SK-N-SH (cell line): ENCODE measurements at regions not wholly inside any gene's neighbourhood (a gene's known extent, or its start where the extent isn't known, plus 50 kb on each side); places are given as distances from the start of the nearest gene placed in this dataset.

Source experiments
- CTCF ChIA-PET: fragments of 300-600, 350-600 bp; formaldehyde crosslinking; extraction: SDS; loops from one replicate; lab custom pipeline; 2021; lab: Yijun Ruan, JAX
- POLR2A ChIA-PET: fragments of 350-600 bp; sonication (Branson Sonifier 250); formaldehyde crosslinking; extraction: SDS; loops from one replicate; lab custom pipeline; 2020; ENCODE audit warnings: antibody characterized with exemption, inconsistent platforms; lab: Yijun Ruan, JAX
- DNase-seq: peaks from one replicate; pipeline ENCODE4 v3.0.0; 2012
- H2AFZ ChIP-seq: fragments of 200-600 bp; sonication (generic); 2 replicates; pipeline ENCODE4 v1.8.1; 2016; ENCODE audit warnings: antibody characterized with exemption, mild to moderate bottlenecking, low read depth
- H3F3A ChIP-seq: fragments of 200-600 bp; sonication (generic); replicated peaks from 2 replicates; pipeline ENCODE3; 2016; ENCODE audit warnings: antibody characterized with exemption, mild to moderate bottlenecking; ENCODE audit not compliant: insufficient read depth
- H3K27ac ChIP-seq, 2 experiments: fragments of 200-500 bp in 1 of 2; fragments of 200-600 bp in 1 of 2; sonication (Bioruptor generic) in 1 of 2; sonication (generic), shearing (Covaris generic) in 1 of 2; 2 replicates each; pipeline versions ENCODE4 v1.5.1 to v1.6.1; 2014 to 2016; ENCODE audit warnings: low read depth in 2 of 2, inconsistent platforms in 1 of 2, low read length in 1 of 2, mild to moderate bottlenecking in 1 of 2, mixed read lengths in 1 of 2
- H3K27me3 ChIP-seq: fragments of 200-600 bp; sonication (generic), shearing (Covaris generic); 2 replicates; pipeline ENCODE4 v1.6.1; 2016; ENCODE audit warnings: mixed run types; ENCODE audit not compliant: insufficient read depth
- H3K36me3 ChIP-seq, 2 experiments: fragments of 200-500 bp in 1 of 2; fragments of 200-600 bp in 1 of 2; sonication (Bioruptor generic) in 1 of 2; sonication (generic) in 1 of 2; replicated peaks in 1 of 2; 2 replicates each; pipeline versions ENCODE3 to v1.5.1; 2014 to 2016; ENCODE audit warnings: low read length in 1 of 2, mild to moderate bottlenecking in 1 of 2; ENCODE audit not compliant: insufficient read depth in 2 of 2, control insufficient read depth in 1 of 2
- H3K4me1 ChIP-seq, 2 experiments: fragments of 200-500 bp in 1 of 2; fragments of 200-600 bp in 1 of 2; sonication (Bioruptor generic) in 1 of 2; sonication (generic), shearing (Covaris generic) in 1 of 2; 2 replicates each; pipeline versions ENCODE4 v1.5.1 to v1.6.1; 2014 to 2016; ENCODE audit warnings: low read depth in 1 of 2, low read length in 1 of 2, mixed run types in 1 of 2; ENCODE audit not compliant: insufficient read depth in 2 of 2, control insufficient read depth in 1 of 2
- H3K4me2 ChIP-seq: fragments of 200-600 bp; sonication (generic), shearing (Covaris generic); 2 replicates; pipeline ENCODE4 v1.6.1; 2017; ENCODE audit warnings: mixed run types
- H3K4me3 ChIP-seq, 2 experiments: fragments of 200-500 bp in 1 of 2; fragments of 200-600 bp in 1 of 2; sonication (Bioruptor generic) in 1 of 2; sonication (generic), shearing (Covaris generic) in 1 of 2; 2 replicates each; pipeline versions ENCODE4 v1.5.1 to v1.8.1; 2014 to 2016; ENCODE audit warnings: low read depth in 2 of 2, inconsistent platforms in 1 of 2, low read length in 1 of 2, mild to moderate bottlenecking in 1 of 2, mixed read lengths in 1 of 2, moderate library complexity in 1 of 2
- H3K79me2 ChIP-seq: fragments of 200-600 bp; sonication (generic); 2 replicates; pipeline ENCODE4 v1.8.1; 2017; ENCODE audit warnings: mild to moderate bottlenecking; ENCODE audit not compliant: insufficient read depth
- H3K9ac ChIP-seq: fragments of 200-600 bp; sonication (generic); 2 replicates; pipeline ENCODE4 v1.6.1; 2017; ENCODE audit warnings: mixed run types
- H3K9me2 ChIP-seq: fragments of 200-600 bp; sonication (generic); 2 replicates; pipeline ENCODE4 v1.6.1; 2017; ENCODE audit warnings: mixed run types
- H3K9me3 ChIP-seq: fragments of 200-600 bp; sonication (generic); 2 replicates; pipeline ENCODE4 v1.6.1; 2017; ENCODE audit warnings: mixed run types, mild to moderate bottlenecking, moderate library complexity
- H4K20me1 ChIP-seq: fragments of 200-600 bp; sonication (generic); 2 replicates; pipeline ENCODE4 v1.6.1; 2017; ENCODE audit warnings: mild to moderate bottlenecking, mixed run types; ENCODE audit not compliant: insufficient read depth
- CHD2 ChIP-seq: fragments of 150-350 bp; IDR thresholded peaks from 2 replicates; pipeline ENCODE4 v1.6.1; 2018; ENCODE audit warnings: low read length; ENCODE audit not compliant: partially characterized antibody
- ELF1 ChIP-seq: IDR thresholded peaks from 2 replicates; pipeline ENCODE4 v1.4.0; 2012
- EZH2phosphoT487 ChIP-seq: fragments of 200-600 bp; sonication (generic); IDR thresholded peaks from 2 replicates; pipeline ENCODE4 v1.6.1; 2017; ENCODE audit warnings: low read depth, mixed run types, mild to moderate bottlenecking, antibody characterized with exemption, moderate library complexity, borderline replicate concordance
- FOXJ3 ChIP-seq: sonication (generic); formaldehyde crosslinking; IDR thresholded peaks from 2 replicates; pipeline ENCODE4 v1.5.1; 2020; ENCODE audit warnings: mild to moderate bottlenecking, missing genetic modification reagents
- FOXM1 ChIP-seq: IDR thresholded peaks from 2 replicates; pipeline ENCODE4 v1.4.0; 2012; ENCODE audit warnings: low read depth, mild to moderate bottlenecking
- GATA2 ChIP-seq: sonication (generic); formaldehyde crosslinking; IDR thresholded peaks from 2 replicates; pipeline ENCODE4 v1.5.0; 2020; ENCODE audit warnings: mild to moderate bottlenecking, missing genetic modification reagents
- JUND ChIP-seq: IDR thresholded peaks from 2 replicates; pipeline ENCODE4 v1.4.0; 2012
- MEF2A ChIP-seq: IDR thresholded peaks from 2 replicates; pipeline ENCODE4 v1.4.0; 2012; ENCODE audit warnings: low read depth, borderline replicate concordance
- MXI1 ChIP-seq: IDR thresholded peaks from 2 replicates; pipeline ENCODE4 v1.6.1; 2012; ENCODE audit warnings: mild to moderate bottlenecking, low read depth, low read length, improper control_type of control experiment
- NFIC ChIP-seq: IDR thresholded peaks from 2 replicates; pipeline ENCODE4 v1.4.0; 2012; ENCODE audit warnings: borderline replicate concordance
- RAD21 ChIP-seq: IDR thresholded peaks from 2 replicates; pipeline ENCODE4 v1.6.1; 2012; ENCODE audit warnings: mild to moderate bottlenecking, low read length
- RCOR1 ChIP-seq: fragments of 150-350 bp; IDR thresholded peaks from 2 replicates; pipeline ENCODE4 v1.6.1; 2017; ENCODE audit warnings: antibody characterized with exemption, low read length
- RFX5 ChIP-seq: IDR thresholded peaks from 2 replicates; pipeline ENCODE4 v1.6.1; 2012; ENCODE audit warnings: mild to moderate bottlenecking, improper control_type of control experiment, low read length
- RXRA ChIP-seq: IDR thresholded peaks from 2 replicates; pipeline ENCODE4 v1.4.0; 2012; ENCODE audit warnings: low read depth, mild to moderate bottlenecking, borderline replicate concordance
- SMC3 ChIP-seq: IDR thresholded peaks from 2 replicates; pipeline ENCODE4 v1.6.1; 2012; ENCODE audit warnings: low read depth, low read length, improper control_type of control experiment
- TCF12 ChIP-seq: IDR thresholded peaks from 2 replicates; pipeline ENCODE4 v1.4.0; 2012
- whole genome bisulfite sequencing: methylation state at CpG from one replicate; pipeline ENCODE4 v1.1.6; 2017; ENCODE audit warnings: low lambda C conversion rate; 5-methylcytosine and 5-hydroxymethylcytosine counted together
- TF ChIP-seq, protein P1 (sequence below): fragments of 200-600 bp; sonication (generic); IDR thresholded peaks from 2 replicates; pipeline ENCODE4 v1.6.1; 2017; ENCODE audit warnings: antibody characterized with exemption, mild to moderate bottlenecking, moderate library complexity
- TF ChIP-seq, protein P2 (sequence below): IDR thresholded peaks from 2 replicates; pipeline ENCODE4; 2012
- TF ChIP-seq, protein P3 (sequence below): IDR thresholded peaks from 2 replicates; pipeline ENCODE4 v1.4.0; 2012; ENCODE audit warnings: low read depth, borderline replicate concordance
- TF ChIP-seq, protein P4 (sequence below): IDR thresholded peaks from 2 replicates; pipeline ENCODE4 v1.4.0; 2012; ENCODE audit warnings: low read depth, borderline replicate concordance

DNA sequence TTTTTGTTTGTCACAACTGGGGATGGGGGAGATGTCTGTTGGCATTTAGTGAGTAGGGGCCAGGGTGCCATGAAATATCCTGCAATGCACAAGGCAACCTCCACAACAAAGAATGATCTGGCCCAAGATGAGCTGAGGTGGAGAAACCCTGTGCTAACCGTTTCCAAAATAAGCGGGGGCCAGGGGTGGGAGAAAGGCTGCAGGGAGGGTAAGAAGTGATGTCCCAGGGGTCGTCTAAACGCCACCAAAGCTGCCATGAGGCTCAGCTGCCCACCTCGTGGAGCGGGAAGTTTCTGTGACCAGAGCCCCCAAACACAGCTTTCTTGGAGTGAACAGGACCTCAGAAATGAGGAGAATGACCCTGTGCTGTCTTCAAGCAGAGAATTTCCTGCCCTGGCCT lies 76.5 kb upstream of the CDH5 start:
- no peak for TF ChIP-seq RXRA
- no peaks in the 10 kb centered on the region for H3K79me2 ChIP-seq
- no peak overlapping the region for H2AFZ ChIP-seq
- H3K4me2 ChIP-seq = no peak overlapping the region
- peaks cover 6% of the 10 kb centered on the region; the same call in 1 of the 2 replicates for H3K27me3 ChIP-seq
- H3K36me3 ChIP-seq = no peaks in the 10 kb centered on the region
- H3K4me1 ChIP-seq = no peaks in the 10 kb centered on the region
- no peak overlapping the region for H3K9ac ChIP-seq
- DNase-seq = no peak
- no peaks in the 10 kb centered on the region for H3K9me3 ChIP-seq
- H3K27ac ChIP-seq = no peak overlapping the region
- 61% methylated on average over 5 of the region's 6 CpGs for WGBS
- H3K4me3 ChIP-seq = no peak overlapping the region
- CTCF ChIA-PET = interaction anchor here (0.8 kb wide), 2 partner anchors 15 to 53 kb away, joined by 3 read pairs; no protein-coding TSS in a partner anchor
- H3K9me2 ChIP-seq = no peaks in the 10 kb centered on the region
- H4K20me1 ChIP-seq = no peaks in the 10 kb centered on the region
- POLR2A ChIA-PET = no interaction called here
- no peaks in the 10 kb centered on the region for H3F3A ChIP-seq

DNA sequence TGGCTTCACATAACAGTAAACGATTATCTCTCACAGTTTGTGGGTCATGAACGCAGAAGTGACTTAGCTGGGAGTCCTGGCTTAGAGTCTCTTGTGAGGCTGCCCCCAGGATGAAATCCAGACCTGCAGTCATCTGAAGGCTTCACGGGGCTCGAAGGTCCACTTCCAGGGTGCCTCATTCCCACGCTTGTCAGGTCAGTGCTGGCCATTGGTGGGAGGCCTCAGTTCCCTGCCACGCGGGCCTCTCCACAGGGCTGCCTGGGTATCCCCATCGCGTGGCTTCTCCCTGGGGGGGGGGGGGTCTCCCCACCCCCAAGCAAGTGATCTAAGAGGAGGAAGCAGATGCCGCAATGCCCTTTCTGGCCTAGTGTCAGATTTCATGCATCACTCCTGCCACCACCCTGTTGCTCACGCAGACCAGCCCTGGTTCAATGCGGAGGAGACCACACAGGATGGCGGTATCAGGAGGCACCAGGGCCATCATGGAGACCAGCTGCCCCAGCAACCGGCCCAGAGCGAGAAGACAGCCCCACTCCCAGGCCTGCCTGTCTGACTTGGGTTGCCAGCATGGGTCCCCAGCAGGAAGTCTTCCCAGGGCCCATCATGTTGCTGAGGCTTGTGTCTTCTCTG lies 77.3 kb upstream of the CDH5 start:
- no peak for DNase-seq
- Histone ChIP-seq H3K4me2 (no peak overlapping the region), H3K79me2 (no peaks in the 10 kb centered on the region), H3K9me2 (no peaks in the 10 kb centered on the region), H3K27ac (no peak overlapping the region), H3K27me3 (no peaks in the 10 kb centered on the region; the same call in 1 of the 2 replicates), H3K4me3 (no peak overlapping the region), H3K9me3 (no peaks in the 10 kb centered on the region), H2AFZ (no peak overlapping the region), H3K36me3 (no peaks in the 10 kb centered on the region), H3F3A (no peaks in the 10 kb centered on the region), H3K9ac (no peak overlapping the region)
- 82% methylated on average over 4 of the region's 15 CpGs for WGBS
- CTCF ChIA-PET = no interaction called here
- TF ChIP-seq RFX5 (no peak), MEF2A (no peak), GATA2 (CRISPR knock-in tag) (no peak), FOXM1 (no peak), TCF12 (no peak), FOXJ3 (no peak), CHD2 (no peak), RAD21 (no peak), ELF1 (no peak), NFIC (no peak), RCOR1 (no peak), SMC3 (no peak), EZH2phosphoT487 (no peak), MXI1 (no peak), JUND (no peak)
- TF ChIP-seq, protein P1, sequence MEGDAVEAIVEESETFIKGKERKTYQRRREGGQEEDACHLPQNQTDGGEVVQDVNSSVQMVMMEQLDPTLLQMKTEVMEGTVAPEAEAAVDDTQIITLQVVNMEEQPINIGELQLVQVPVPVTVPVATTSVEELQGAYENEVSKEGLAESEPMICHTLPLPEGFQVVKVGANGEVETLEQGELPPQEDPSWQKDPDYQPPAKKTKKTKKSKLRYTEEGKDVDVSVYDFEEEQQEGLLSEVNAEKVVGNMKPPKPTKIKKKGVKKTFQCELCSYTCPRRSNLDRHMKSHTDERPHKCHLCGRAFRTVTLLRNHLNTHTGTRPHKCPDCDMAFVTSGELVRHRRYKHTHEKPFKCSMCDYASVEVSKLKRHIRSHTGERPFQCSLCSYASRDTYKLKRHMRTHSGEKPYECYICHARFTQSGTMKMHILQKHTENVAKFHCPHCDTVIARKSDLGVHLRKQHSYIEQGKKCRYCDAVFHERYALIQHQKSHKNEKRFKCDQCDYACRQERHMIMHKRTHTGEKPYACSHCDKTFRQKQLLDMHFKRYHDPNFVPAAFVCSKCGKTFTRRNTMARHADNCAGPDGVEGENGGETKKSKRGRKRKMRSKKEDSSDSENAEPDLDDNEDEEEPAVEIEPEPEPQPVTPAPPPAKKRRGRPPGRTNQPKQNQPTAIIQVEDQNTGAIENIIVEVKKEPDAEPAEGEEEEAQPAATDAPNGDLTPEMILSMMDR = no peak
- TF ChIP-seq, protein P2, sequence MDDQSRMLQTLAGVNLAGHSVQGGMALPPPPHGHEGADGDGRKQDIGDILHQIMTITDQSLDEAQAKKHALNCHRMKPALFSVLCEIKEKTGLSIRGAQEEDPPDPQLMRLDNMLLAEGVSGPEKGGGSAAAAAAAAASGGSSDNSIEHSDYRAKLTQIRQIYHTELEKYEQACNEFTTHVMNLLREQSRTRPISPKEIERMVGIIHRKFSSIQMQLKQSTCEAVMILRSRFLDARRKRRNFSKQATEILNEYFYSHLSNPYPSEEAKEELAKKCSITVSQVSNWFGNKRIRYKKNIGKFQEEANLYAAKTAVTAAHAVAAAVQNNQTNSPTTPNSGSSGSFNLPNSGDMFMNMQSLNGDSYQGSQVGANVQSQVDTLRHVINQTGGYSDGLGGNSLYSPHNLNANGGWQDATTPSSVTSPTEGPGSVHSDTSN = no peak
- TF ChIP-seq, protein P3, sequence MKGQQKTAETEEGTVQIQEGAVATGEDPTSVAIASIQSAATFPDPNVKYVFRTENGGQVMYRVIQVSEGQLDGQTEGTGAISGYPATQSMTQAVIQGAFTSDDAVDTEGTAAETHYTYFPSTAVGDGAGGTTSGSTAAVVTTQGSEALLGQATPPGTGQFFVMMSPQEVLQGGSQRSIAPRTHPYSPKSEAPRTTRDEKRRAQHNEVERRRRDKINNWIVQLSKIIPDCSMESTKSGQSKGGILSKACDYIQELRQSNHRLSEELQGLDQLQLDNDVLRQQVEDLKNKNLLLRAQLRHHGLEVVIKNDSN = no peak
- TF ChIP-seq, protein P4, sequence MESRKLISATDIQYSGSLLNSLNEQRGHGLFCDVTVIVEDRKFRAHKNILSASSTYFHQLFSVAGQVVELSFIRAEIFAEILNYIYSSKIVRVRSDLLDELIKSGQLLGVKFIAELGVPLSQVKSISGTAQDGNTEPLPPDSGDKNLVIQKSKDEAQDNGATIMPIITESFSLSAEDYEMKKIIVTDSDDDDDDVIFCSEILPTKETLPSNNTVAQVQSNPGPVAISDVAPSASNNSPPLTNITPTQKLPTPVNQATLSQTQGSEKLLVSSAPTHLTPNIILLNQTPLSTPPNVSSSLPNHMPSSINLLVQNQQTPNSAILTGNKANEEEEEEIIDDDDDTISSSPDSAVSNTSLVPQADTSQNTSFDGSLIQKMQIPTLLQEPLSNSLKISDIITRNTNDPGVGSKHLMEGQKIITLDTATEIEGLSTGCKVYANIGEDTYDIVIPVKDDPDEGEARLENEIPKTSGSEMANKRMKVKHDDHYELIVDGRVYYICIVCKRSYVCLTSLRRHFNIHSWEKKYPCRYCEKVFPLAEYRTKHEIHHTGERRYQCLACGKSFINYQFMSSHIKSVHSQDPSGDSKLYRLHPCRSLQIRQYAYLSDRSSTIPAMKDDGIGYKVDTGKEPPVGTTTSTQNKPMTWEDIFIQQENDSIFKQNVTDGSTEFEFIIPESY = no peak
- TF ChIP-seq, all 33 proteins: peak for 0
- POLR2A ChIA-PET = no interaction called here
- no peaks in the 10 kb centered on the region for H4K20me1 ChIP-seq
- H3K4me1 ChIP-seq = no peaks in the 10 kb centered on the region
